Psoas muscle (tissue), 7 donors: ENCODE measurements at regions not wholly inside any gene's neighbourhood (a gene's known extent, or its start where the extent isn't known, plus 50 kb on each side); places are given as distances from the start of the nearest gene placed in this dataset.

Experiments used
- ATAC-seq, 4 donors: fragments of 200-7000 bp; cut with Tn5 transposase; one replicate each; pipeline ENCODE4 v1.9.1; 2020; ENCODE audit warnings: moderate library complexity in 3 of 4, mild to moderate bottlenecking in 2 of 4
- DNase-seq, 2 donors: peaks; one replicate each; pipeline ENCODE4 v3.0.0-alpha.2; 2020
- H3K27ac ChIP-seq: fragments of 200-600 bp; one replicate; pipeline ENCODE4 v1.8.0; 2022
- H3K27me3 ChIP-seq, 3 donors: fragments of 200-600 bp in 1 of 3; one replicate each; pipeline versions ENCODE4 v1.6.1 to v1.8.0; 2013 to 2022; ENCODE audit warnings: low read length in 2 of 3, mild to moderate bottlenecking in 2 of 3, moderate library complexity in 1 of 3; ENCODE audit not compliant: insufficient read depth in 3 of 3
- H3K36me3 ChIP-seq, 2 donors: fragments of 200-600 bp in 1 of 2; one replicate each; pipeline versions ENCODE4 v1.6.1 to v1.8.0; 2013 to 2022; ENCODE audit warnings: low read depth in 1 of 2, mild to moderate bottlenecking in 1 of 2, moderate library complexity in 1 of 2; ENCODE audit not compliant: insufficient read depth in 1 of 2
- H3K4me1 ChIP-seq: fragments of 200-600 bp; one replicate; pipeline ENCODE4 v1.8.0; 2022
- H3K4me3 ChIP-seq: fragments of 200-600 bp; one replicate; pipeline ENCODE4 v1.8.0; 2022; ENCODE audit warnings: mild to moderate bottlenecking
- H3K9me3 ChIP-seq: fragments of 200-600 bp; one replicate; pipeline ENCODE4 v1.8.0; 2022
- CTCF ChIP-seq: fragments of 200-600 bp; IDR thresholded peaks from one replicate; pipeline ENCODE4 v1.8.0; 2022; ENCODE audit warnings: antibody characterized with exemption
- WGBS, 3 donors: extraction: QIAGEN DNeasy Blood & Tissue Kit; methylation state at CpG; one replicate each; pipeline versions ENCODE4 v1.1.6 to v1.1.7; 2013; 5-methylcytosine and 5-hydroxymethylcytosine counted together
- intact Hi-C, 2 donors: fragments of 100-400 bp; cut with DNase I; formaldehyde crosslinking; loops; one replicate each; pipeline versions ENCODE4 v1.11.0 to v1.14.2; 2022
- donor health status: healthy with polysubstance abuse.
- donor health status: DM: no; HTN: no; CAD: no; lungs with moderate emphysema.
- donor health status: Bipolar disorder and iron deficiency.
- donor health status: healthy.
- donor health status: DM: yes; HTN: yes; CAD: no.
- donor health status: DM: no; HTN: no; CAD: no.
- donor health status: DM: yes; HTN: yes; CAD: no.

- Histone ChIP-seq H3K27me3 (no peaks in the 10 kb centered on the region), H3K9me3 (no peaks in the 10 kb centered on the region), H3K36me3 (no peaks in the 10 kb centered on the region), H3K4me1 (no peaks in the 10 kb centered on the region), H3K27ac (peak overlapping the region; percentile 4), H3K4me3 (peak overlapping the region; percentile 57)
- DNase-seq (peak in 1 of 2 donors; percentile 24), ATAC-seq (peak; percentile 48 to 65 (median 56))
- intact Hi-C loops = loop anchor here (5.0 to 10.0 kb wide), 4 partner anchors 97 to 115 kb away; no protein-coding TSS in a partner anchor
- 47 to 59% (median 57%) methylated on average over 17 of the region's 17 CpGs for WGBS, 3 donors
- no peak for TF ChIP-seq CTCF
These were observed 579.6 kb downstream of the USP25 start for GRCh38 chr21:16309250-16309971.

GRCh38 chr21:16310176-16310575 is 580.4 kb downstream of the USP25 start:
- TF ChIP-seq CTCF = no peak
- Histone ChIP-seq H3K9me3 (no peaks in the 10 kb centered on the region), H3K4me1 (no peaks in the 10 kb centered on the region), H3K4me3 (peak overlapping the region; percentile 57), H3K27me3 (no peaks in the 10 kb centered on the region), H3K36me3 (no peaks in the 10 kb centered on the region), H3K27ac (no peak overlapping the region)
- WGBS, 3 donors = 60 to 75% (median 65%) methylated on average over 9 of the region's 9 CpGs
- ATAC-seq = peak in 1 of 4 donors; percentile 25
- DNase-seq = no peak
- intact Hi-C loops = loop anchor here in 1 of 2 donors (10.0 kb wide), 1 partner anchor 55 kb away; no protein-coding TSS in a partner anchor

GRCh38 chr21:16311229-16311628 is 581.4 kb downstream of the USP25 start:
- intact Hi-C loops = loop anchor here in 1 of 2 donors (10.0 kb wide), 1 partner anchor 56 kb away; no protein-coding TSS in a partner anchor
- no peaks in the 10 kb centered on the region for H3K36me3 ChIP-seq
- DNase-seq (no peak), ATAC-seq (no peak)
- no peaks in the 10 kb centered on the region for H3K4me1 ChIP-seq
- TF ChIP-seq CTCF = no peak
- H3K9me3 ChIP-seq = no peaks in the 10 kb centered on the region
- WGBS, 3 donors = 62 to 80% (median 72%) methylated on average over 3 of the region's 3 CpGs
- H3K27me3 ChIP-seq = no peaks in the 10 kb centered on the region
- H3K27ac ChIP-seq = no peak overlapping the region
- H3K4me3 ChIP-seq = no peak overlapping the region

- Histone ChIP-seq H3K4me3 (no peak overlapping the region), H3K27me3 (no peaks in the 10 kb centered on the region), H3K27ac (no peak overlapping the region), H3K36me3 (no peaks in the 10 kb centered on the region), H3K9me3 (no peaks in the 10 kb centered on the region), H3K4me1 (no peaks in the 10 kb centered on the region)
- TF ChIP-seq CTCF = no peak
- DNase-seq (no peak), ATAC-seq (no peak)
- intact Hi-C loops = loop anchor here in 1 of 2 donors (10.0 kb wide), 1 partner anchor 58 kb away; no protein-coding TSS in a partner anchor
These were observed 582.5 kb downstream of the USP25 start for GRCh38 chr21:16312321-16312720.
